ENCODE measurements at regions not wholly inside any gene's neighbourhood (a gene's known extent, or its start where the extent isn't known, plus 50 kb on each side); places are given as distances from the start of the nearest gene placed in this dataset.

DNA sequence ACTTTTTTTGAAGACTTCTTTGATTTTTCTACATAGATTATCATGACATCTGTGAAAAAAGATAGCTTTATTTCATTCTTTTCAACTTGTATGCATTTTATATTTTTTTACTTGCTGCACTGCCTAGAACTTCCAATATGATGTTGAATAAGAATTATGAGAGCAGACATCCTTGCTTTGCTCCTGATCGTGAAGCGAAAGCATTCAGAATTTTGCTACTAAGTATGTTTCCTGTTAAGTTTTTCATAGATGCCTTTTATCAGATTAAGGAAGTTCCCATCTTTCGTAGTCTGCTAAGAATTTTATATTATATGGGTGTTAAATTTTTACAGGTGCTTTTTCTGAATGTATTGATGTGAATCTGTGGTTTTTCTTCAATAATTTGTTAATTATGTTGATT is 163.4 kb upstream of the GADL1 start:
- TF ChIP-seq EP300 (IDR thresholded peaks at IDR 0.05) (no peak), POLR2A (IDR thresholded peaks at IDR 0.05) (no peak)
- TF ChIP-seq, protein P1, sequence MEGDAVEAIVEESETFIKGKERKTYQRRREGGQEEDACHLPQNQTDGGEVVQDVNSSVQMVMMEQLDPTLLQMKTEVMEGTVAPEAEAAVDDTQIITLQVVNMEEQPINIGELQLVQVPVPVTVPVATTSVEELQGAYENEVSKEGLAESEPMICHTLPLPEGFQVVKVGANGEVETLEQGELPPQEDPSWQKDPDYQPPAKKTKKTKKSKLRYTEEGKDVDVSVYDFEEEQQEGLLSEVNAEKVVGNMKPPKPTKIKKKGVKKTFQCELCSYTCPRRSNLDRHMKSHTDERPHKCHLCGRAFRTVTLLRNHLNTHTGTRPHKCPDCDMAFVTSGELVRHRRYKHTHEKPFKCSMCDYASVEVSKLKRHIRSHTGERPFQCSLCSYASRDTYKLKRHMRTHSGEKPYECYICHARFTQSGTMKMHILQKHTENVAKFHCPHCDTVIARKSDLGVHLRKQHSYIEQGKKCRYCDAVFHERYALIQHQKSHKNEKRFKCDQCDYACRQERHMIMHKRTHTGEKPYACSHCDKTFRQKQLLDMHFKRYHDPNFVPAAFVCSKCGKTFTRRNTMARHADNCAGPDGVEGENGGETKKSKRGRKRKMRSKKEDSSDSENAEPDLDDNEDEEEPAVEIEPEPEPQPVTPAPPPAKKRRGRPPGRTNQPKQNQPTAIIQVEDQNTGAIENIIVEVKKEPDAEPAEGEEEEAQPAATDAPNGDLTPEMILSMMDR (IDR thresholded peaks at IDR 0.05): no peak
- Histone ChIP-seq H3K27me3 (no peaks in the 10 kb centered on the region), H3K9me3 (no peaks in the 10 kb centered on the region), H3K27ac (no peak overlapping the region), H3K4me1 (ENCODE audit: insufficient read depth) (no peaks in the 10 kb centered on the region), H3K36me3 (no peaks in the 10 kb centered on the region), H3K4me3 (no peak overlapping the region)
- 59 to 95% (median 90%) methylated on average over 3 of the region's 3 CpGs for WGBS, 3 donors
- no peak for DNase-seq
- intact Hi-C loops (cut with DNase I): no loop called here

DNA sequence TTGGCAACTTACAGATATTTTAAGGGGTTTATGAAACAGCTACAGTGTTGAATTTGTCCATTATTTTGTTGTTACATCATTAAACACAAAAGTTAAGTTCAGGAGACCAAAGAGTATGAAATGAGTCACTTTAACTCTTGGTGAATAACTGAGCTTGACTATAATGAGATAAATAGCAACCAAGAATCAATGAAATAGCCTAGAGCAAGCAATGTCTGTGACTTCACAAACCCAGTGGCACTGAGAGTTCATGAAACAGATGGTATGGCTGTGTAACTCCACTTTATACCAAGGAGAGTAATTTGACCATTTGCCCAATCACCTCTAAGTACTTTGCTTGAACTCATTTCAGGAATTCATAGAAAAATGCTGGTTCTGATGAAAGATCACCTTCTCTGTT is 169.6 kb upstream of the GADL1 start:
- intact Hi-C loops (cut with DNase I): no loop called here
- Histone ChIP-seq H3K4me3 (no peak overlapping the region), H3K9me3 (no peaks in the 10 kb centered on the region), H3K4me1 (ENCODE audit: insufficient read depth) (no peaks in the 10 kb centered on the region), H3K36me3 (no peaks in the 10 kb centered on the region), H3K27me3 (no peaks in the 10 kb centered on the region), H3K27ac (no peak overlapping the region)
- TF ChIP-seq EP300 (IDR thresholded peaks at IDR 0.05) (no peak), POLR2A (IDR thresholded peaks at IDR 0.05) (no peak)
- TF ChIP-seq, protein P1 (IDR thresholded peaks at IDR 0.05): no peak
- DNase-seq: no peak

DNA sequence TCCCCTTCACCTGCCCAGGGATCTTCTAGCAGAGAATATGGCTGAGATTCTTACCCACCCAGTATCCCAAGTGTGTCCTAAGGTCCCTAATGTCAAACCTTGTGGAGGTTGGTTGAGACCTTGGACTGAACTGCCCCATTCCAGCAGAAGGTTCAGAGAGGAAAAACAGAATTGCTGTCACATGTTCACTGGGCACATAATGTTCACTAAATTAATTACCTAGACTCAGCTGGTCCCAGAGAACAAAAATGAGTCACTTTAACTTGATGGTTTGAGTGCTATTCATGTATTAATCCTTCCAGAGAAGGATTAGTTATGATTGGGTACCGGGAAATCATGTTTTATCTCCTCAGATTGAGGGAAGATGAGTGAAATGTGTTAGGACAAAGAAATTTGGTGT is 171.3 kb upstream of the GADL1 start:
- no peaks in the 10 kb centered on the region for H3K36me3 ChIP-seq
- no peak for DNase-seq
- H3K27me3 ChIP-seq: no peaks in the 10 kb centered on the region
- no peaks in the 10 kb centered on the region for H3K4me1 ChIP-seq (ENCODE audit: insufficient read depth)
- H3K27ac ChIP-seq: no peak overlapping the region
- TF ChIP-seq, protein P1 (IDR thresholded peaks at IDR 0.05): no peak
- TF ChIP-seq POLR2A (IDR thresholded peaks at IDR 0.05): no peak
- TF ChIP-seq EP300 (IDR thresholded peaks at IDR 0.05): no peak
- H3K9me3 ChIP-seq: no peaks in the 10 kb centered on the region
- WGBS, 3 donors: 89 to 95% (median 93%) methylated on average over 1 of the region's 1 CpG
- intact Hi-C loops (cut with DNase I): no loop called here
- H3K4me3 ChIP-seq: no peak overlapping the region

DNA sequence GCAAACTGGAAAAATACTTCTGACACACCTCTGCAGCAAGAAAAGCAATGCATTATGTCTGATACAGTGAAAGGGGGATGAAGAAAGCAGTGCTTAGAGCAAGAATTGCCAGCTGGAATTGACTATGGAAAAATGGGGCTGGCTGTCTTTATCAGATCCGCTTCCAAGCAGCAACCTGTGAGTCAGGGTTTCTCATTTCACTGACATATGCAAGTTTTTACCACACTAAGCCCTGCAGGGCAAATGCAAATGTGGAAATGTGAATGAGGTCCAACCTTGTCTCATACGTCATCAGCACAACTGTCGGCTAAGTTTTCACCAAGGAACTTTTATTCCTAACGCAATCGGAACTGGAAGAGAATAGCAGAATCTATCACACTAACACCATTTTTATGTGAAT is 172.5 kb upstream of the GADL1 start:
- H3K27me3 ChIP-seq: no peaks in the 10 kb centered on the region
- H3K36me3 ChIP-seq: no peaks in the 10 kb centered on the region
- intact Hi-C loops (cut with DNase I): no loop called here
- H3K27ac ChIP-seq: no peak overlapping the region
- 41 to 63% (median 50%) methylated on average over 5 of the region's 5 CpGs for WGBS, 3 donors
- H3K4me1 ChIP-seq (ENCODE audit: insufficient read depth): no peaks in the 10 kb centered on the region
- no peak for DNase-seq
- TF ChIP-seq EP300 (IDR thresholded peaks at IDR 0.05) (no peak), POLR2A (IDR thresholded peaks at IDR 0.05) (no peak)
- TF ChIP-seq, protein P1 (IDR thresholded peaks at IDR 0.05): no peak
- H3K9me3 ChIP-seq: no peaks in the 10 kb centered on the region
- H3K4me3 ChIP-seq: no peak overlapping the region

DNA sequence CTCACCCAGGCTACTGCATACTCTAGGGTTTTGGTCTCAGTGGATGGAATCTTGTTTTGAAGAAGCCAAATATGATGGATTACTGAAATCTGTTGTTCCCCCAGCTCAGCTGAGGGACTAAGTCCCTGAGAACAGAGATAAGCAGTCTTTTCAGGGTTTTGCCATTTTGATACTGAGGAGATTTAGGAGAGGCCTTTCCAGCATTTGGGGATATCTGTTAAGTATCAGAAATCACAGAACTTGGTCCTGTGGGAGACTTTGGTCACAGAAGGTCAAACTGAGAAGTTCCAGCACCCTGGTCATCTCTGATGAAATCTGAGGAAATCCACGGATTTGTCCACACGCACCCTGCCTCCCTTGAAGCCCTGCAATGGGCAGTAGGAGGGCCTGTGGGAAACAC is 181.0 kb upstream of the GADL1 start:
- no peaks in the 10 kb centered on the region for H3K36me3 ChIP-seq
- no peaks in the 10 kb centered on the region for H3K9me3 ChIP-seq
- H3K4me3 ChIP-seq: no peak overlapping the region
- H3K27me3 ChIP-seq: no peaks in the 10 kb centered on the region
- no peaks in the 10 kb centered on the region for H3K4me1 ChIP-seq (ENCODE audit: insufficient read depth)
- no peak for DNase-seq
- H3K27ac ChIP-seq: no peak overlapping the region
- TF ChIP-seq POLR2A (IDR thresholded peaks at IDR 0.05): no peak
- TF ChIP-seq EP300 (IDR thresholded peaks at IDR 0.05): no peak
- 93 to 100% (median 97%) methylated on average over 2 of the region's 2 CpGs for WGBS, 3 donors
- intact Hi-C loops (cut with DNase I): no loop called here
